ENCODE measurements at regions not wholly inside any gene's neighbourhood (a gene's known extent, or its start where the extent isn't known, plus 50 kb on each side); places are given as distances from the start of the nearest gene placed in this dataset.
"Not testable (repeated sequence)": the region's sequence is repeated elsewhere in the genome, so short reads cannot be mapped to it uniquely, and the experiment has no call there.

- DNase-seq (ENCODE audit: low read depth in 4 of 4, low spot score in 3 of 4), result no peak
Observed at GRCh38 chr2:78677774-78678173, 347.7 kb upstream of the REG3G start.

GRCh38 chr2:78681386-78681785, 344.1 kb upstream of the REG3G start:
- DNase-seq (ENCODE audit: low read depth in 4 of 4, low spot score in 3 of 4), result no peak

- no peak for DNase-seq (ENCODE audit: low read depth in 4 of 4, low spot score in 3 of 4)
Observed at GRCh38 chr2:78682781-78683180, 342.7 kb upstream of the REG3G start.

GRCh38 chr2:78686625-78687153, 338.8 kb upstream of the REG3G start:
- no peak for DNase-seq (ENCODE audit: low read depth in 4 of 4, low spot score in 3 of 4)

- DNase-seq (ENCODE audit: low read depth in 4 of 4, low spot score in 3 of 4), result no peak
Observed at GRCh38 chr2:78699696-78700095, 325.8 kb upstream of the REG3G start.

GRCh38 chr2:78701546-78701945, 324.0 kb upstream of the REG3G start:
- DNase-seq (ENCODE audit: low read depth in 4 of 4, low spot score in 3 of 4), result no peak

- DNase-seq (ENCODE audit: low read depth in 4 of 4, low spot score in 3 of 4), result no peak
Observed at GRCh38 chr2:78707776-78708386, 317.6 kb upstream of the REG3G start.

- DNase-seq (ENCODE audit: low read depth in 4 of 4, low spot score in 3 of 4), result no peak
Observed at GRCh38 chr2:78710632-78711375, 314.7 kb upstream of the REG3G start.

GRCh38 chr2:78715293-78715692, 310.2 kb upstream of the REG3G start:
- no peak for DNase-seq (ENCODE audit: low read depth in 4 of 4, low spot score in 3 of 4)

GRCh38 chr2:78718024-78718423, 307.5 kb upstream of the REG3G start:
- DNase-seq (ENCODE audit: low read depth in 4 of 4, low spot score in 3 of 4), result no peak

- no peak for DNase-seq (ENCODE audit: low read depth in 4 of 4, low spot score in 3 of 4)
Observed at GRCh38 chr2:78718473-78718872, 307.0 kb upstream of the REG3G start.

- DNase-seq (ENCODE audit: low read depth in 4 of 4, low spot score in 3 of 4), result no peak
Observed at GRCh38 chr2:78721355-78722033, 304.0 kb upstream of the REG3G start.

GRCh38 chr2:78734221-78734620, 291.3 kb upstream of the REG3G start:
- no peak for DNase-seq (ENCODE audit: low read depth in 4 of 4, low spot score in 3 of 4)

- no peak for DNase-seq (ENCODE audit: low read depth in 4 of 4, low spot score in 3 of 4)
Observed at GRCh38 chr2:78739282-78739681, 286.2 kb upstream of the REG3G start.

- DNase-seq (ENCODE audit: low read depth in 4 of 4, low spot score in 3 of 4), result no peak
Observed at GRCh38 chr2:78749638-78750037, 275.9 kb upstream of the REG3G start.

GRCh38 chr2:78750219-78750618, 275.3 kb upstream of the REG3G start:
- no peak for DNase-seq (ENCODE audit: low read depth in 4 of 4, low spot score in 3 of 4)

- no peak for DNase-seq (ENCODE audit: low read depth in 4 of 4, low spot score in 3 of 4)
Observed at GRCh38 chr2:78754930-78755329, 270.6 kb upstream of the REG3G start.

GRCh38 chr2:78757191-78757590, 268.3 kb upstream of the REG3G start:
- no peak for DNase-seq (ENCODE audit: low read depth in 4 of 4, low spot score in 3 of 4)

GRCh38 chr2:78757640-78758039, 267.9 kb upstream of the REG3G start:
- DNase-seq (ENCODE audit: low read depth in 4 of 4, low spot score in 3 of 4), result no peak

GRCh38 chr2:78758765-78759164, 266.7 kb upstream of the REG3G start:
- DNase-seq (ENCODE audit: low read depth in 4 of 4, low spot score in 3 of 4), result not testable (repeated sequence)

GRCh38 chr2:78766459-78766858, 259.0 kb upstream of the REG3G start:
- DNase-seq (ENCODE audit: low read depth in 4 of 4, low spot score in 3 of 4), result no peak

GRCh38 chr2:78768016-78768415, 257.5 kb upstream of the REG3G start:
- no peak for DNase-seq (ENCODE audit: low read depth in 4 of 4, low spot score in 3 of 4)
